ENCODE measurements at regions not wholly inside any gene's neighbourhood (a gene's known extent, or its start where the extent isn't known, plus 50 kb on each side); places are given as distances from the start of the nearest gene placed in this dataset.

DNA sequence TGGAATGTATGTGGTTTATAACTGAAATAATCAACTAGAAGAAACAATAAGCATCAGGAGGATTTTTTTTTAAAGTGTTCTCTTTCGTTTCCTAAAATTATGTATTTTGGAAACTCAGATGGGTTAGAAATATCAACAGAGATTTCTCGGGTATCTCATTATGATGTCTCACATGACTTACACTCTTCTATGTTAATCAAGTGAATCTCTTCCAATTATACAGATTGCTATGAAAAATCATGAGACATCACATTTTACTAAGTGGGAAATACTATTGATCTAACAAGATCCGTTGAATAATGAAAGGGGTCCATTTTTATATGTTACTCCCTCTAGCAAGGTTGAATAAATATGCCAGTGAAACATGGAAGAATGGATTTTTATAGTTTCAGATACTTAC lies 54.7 kb upstream of the NRIP1 start:
- no peak overlapping the region for H3K9ac ChIP-seq (ENCODE audit: low read length in 3 of 3)
- intact Hi-C loops (cut with DNase I), result no loop called here
- DNase-seq (no peak), FAIRE-seq (no peak)
- H3K36me3 ChIP-seq (ENCODE audit: control insufficient read depth in 2 of 3, insufficient read depth in 3 of 3, low read length in 3 of 3), result no peaks in the 10 kb centered on the region
- H3K4me1 ChIP-seq (ENCODE audit: control insufficient read depth in 2 of 3, insufficient read depth in 2 of 3, low read depth in 1 of 3, low read length in 3 of 3), result no peaks in the 10 kb centered on the region
- no peaks in the 10 kb centered on the region for H3K27me3 ChIP-seq (ENCODE audit: control insufficient read depth, insufficient read depth, low read length)
- no peaks in the 10 kb centered on the region for H3K9me3 ChIP-seq (ENCODE audit: control insufficient read depth in 2 of 3, insufficient read depth in 1 of 3, low read length in 3 of 3)
- H3K27ac ChIP-seq (ENCODE audit: low read depth in 2 of 2, low read length in 2 of 2), result no peak overlapping the region
- H3K4me3 ChIP-seq (ENCODE audit: low read length in 3 of 3), result no peak overlapping the region
- TF ChIP-seq CTCF (IDR thresholded peaks at IDR 0.05; ENCODE audit: borderline replicate concordance, extremely low read depth, insufficient read depth), result no peak

GRCh38 chr21:15121097-15121654 lies 56.4 kb upstream of the NRIP1 start:
- no peak for FAIRE-seq

GRCh38 chr21:15121655-15122120 lies 56.9 kb upstream of the NRIP1 start:
- Histone ChIP-seq H3K27me3 (ENCODE audit: control insufficient read depth, insufficient read depth, low read length) (no peaks in the 10 kb centered on the region), H3K4me1 (ENCODE audit: control insufficient read depth in 2 of 3, insufficient read depth in 2 of 3, low read depth in 1 of 3, low read length in 3 of 3) (no peaks in the 10 kb centered on the region), H3K4me3 (ENCODE audit: low read length in 3 of 3) (no peak overlapping the region), H3K9ac (ENCODE audit: low read length in 3 of 3) (no peak overlapping the region), H3K27ac (ENCODE audit: low read depth in 2 of 2, low read length in 2 of 2) (no peak overlapping the region), H3K36me3 (ENCODE audit: control insufficient read depth in 2 of 3, insufficient read depth in 3 of 3, low read length in 3 of 3) (no peaks in the 10 kb centered on the region), H3K9me3 (ENCODE audit: control insufficient read depth in 2 of 3, insufficient read depth in 1 of 3, low read length in 3 of 3) (no peaks in the 10 kb centered on the region)
- DNase-seq (no peak), FAIRE-seq (no peak)
- intact Hi-C loops (cut with DNase I), result no loop called here
- TF ChIP-seq CTCF (IDR thresholded peaks at IDR 0.05; ENCODE audit: borderline replicate concordance, extremely low read depth, insufficient read depth), result no peak

More at GRCh38 chr21:15121097-15121654, 56.4 kb upstream of the NRIP1 start:
- Histone ChIP-seq H3K4me3 (ENCODE audit: low read length in 3 of 3) (no peak overlapping the region), H3K9me3 (ENCODE audit: control insufficient read depth in 2 of 3, insufficient read depth in 1 of 3, low read length in 3 of 3) (no peaks in the 10 kb centered on the region), H3K4me1 (ENCODE audit: control insufficient read depth in 2 of 3, insufficient read depth in 2 of 3, low read depth in 1 of 3, low read length in 3 of 3) (no peaks in the 10 kb centered on the region), H3K9ac (ENCODE audit: low read length in 3 of 3) (no peak overlapping the region), H3K27me3 (ENCODE audit: control insufficient read depth, insufficient read depth, low read length) (no peaks in the 10 kb centered on the region), H3K36me3 (ENCODE audit: control insufficient read depth in 2 of 3, insufficient read depth in 3 of 3, low read length in 3 of 3) (no peaks in the 10 kb centered on the region), H3K27ac (ENCODE audit: low read depth in 2 of 2, low read length in 2 of 2) (no peak overlapping the region)
- intact Hi-C loops (cut with DNase I), result no loop called here
- DNase-seq, result no peak
- TF ChIP-seq CTCF (IDR thresholded peaks at IDR 0.05; ENCODE audit: borderline replicate concordance, extremely low read depth, insufficient read depth), result no peak

DNA sequence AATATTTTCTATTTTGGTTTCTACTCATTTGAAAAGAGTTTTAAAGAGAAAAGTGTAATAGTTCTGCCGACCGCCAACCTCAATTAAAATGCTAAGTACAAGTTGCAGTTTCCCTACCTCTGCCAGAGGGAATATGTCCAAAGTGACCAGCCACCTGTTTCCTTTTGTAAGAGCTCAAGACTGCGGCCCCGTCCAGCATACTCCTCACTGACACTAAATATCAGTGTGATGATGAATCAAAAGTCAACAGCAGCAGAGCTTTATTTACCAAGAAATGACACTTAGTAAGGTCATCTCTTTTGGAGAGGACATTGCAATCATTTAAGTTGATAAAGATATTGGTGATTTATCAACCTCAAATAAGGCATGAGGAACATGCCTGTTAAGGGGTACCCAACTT lies 57.4 kb upstream of the NRIP1 start:
- Histone ChIP-seq H3K27me3 (ENCODE audit: control insufficient read depth, insufficient read depth, low read length) (no peaks in the 10 kb centered on the region), H3K36me3 (ENCODE audit: control insufficient read depth in 2 of 3, insufficient read depth in 3 of 3, low read length in 3 of 3) (no peaks in the 10 kb centered on the region), H3K27ac (ENCODE audit: low read depth in 2 of 2, low read length in 2 of 2) (no peak overlapping the region), H3K4me1 (ENCODE audit: control insufficient read depth in 2 of 3, insufficient read depth in 2 of 3, low read depth in 1 of 3, low read length in 3 of 3) (peaks cover 0 to 4% (median 0%) of the 10 kb centered on the region in 3 donors), H3K9me3 (ENCODE audit: control insufficient read depth in 2 of 3, insufficient read depth in 1 of 3, low read length in 3 of 3) (no peaks in the 10 kb centered on the region), H3K9ac (ENCODE audit: low read length in 3 of 3) (no peak overlapping the region), H3K4me3 (ENCODE audit: low read length in 3 of 3) (no peak overlapping the region)
- intact Hi-C loops (cut with DNase I), result no loop called here
- no peak for FAIRE-seq
- DNase-seq, result no peak
- no peak for TF ChIP-seq CTCF (IDR thresholded peaks at IDR 0.05; ENCODE audit: borderline replicate concordance, extremely low read depth, insufficient read depth)

Data from kidney (tissue), 13 donors.